Gastroesophageal sphincter (tissue), 3 donors: ENCODE measurements at regions not wholly inside any gene's neighbourhood (a gene's known extent, or its start where the extent isn't known, plus 50 kb on each side); places are given as distances from the start of the nearest gene placed in this dataset.

ENCODE experiments used
- CTCF ChIP-seq, 4 experiments: fragments of 200-600 bp in 2 of 4; fragments of 450-650 bp in 2 of 4; sonication (generic) in 1 of 4; IDR thresholded peaks; one replicate each; pipeline ENCODE4 v1.5.1; 2017 to 2019; ENCODE audit warnings: antibody characterized with exemption in 4 of 4, mild to moderate bottlenecking in 2 of 4, moderate library complexity in 2 of 4
- EP300 ChIP-seq: sonication (generic); formaldehyde crosslinking; IDR thresholded peaks from one replicate; pipeline ENCODE4 v1.6.1; 2017; ENCODE audit warnings: antibody characterized with exemption, mild to moderate bottlenecking
- POLR2A ChIP-seq, 2 donors: fragments of 450-650 bp; IDR thresholded peaks; one replicate each; pipeline ENCODE4 v1.6.1; 2017; ENCODE audit warnings: antibody characterized with exemption in 2 of 2, mild to moderate bottlenecking in 2 of 2, moderate library complexity in 1 of 2
- POLR2AphosphoS5 ChIP-seq: sonication (generic); formaldehyde crosslinking; IDR thresholded peaks from one replicate; pipeline ENCODE4 v1.6.1; 2017; ENCODE audit warnings: antibody characterized with exemption

GRCh38 chr13:74018062-74018431 is 116.2 kb downstream of the KLF12 start:
- TF ChIP-seq CTCF (IDR thresholded peaks at IDR 0.05) (no peak), POLR2AphosphoS5 (no peak), EP300 (no peak), POLR2A (IDR thresholded peaks at IDR 0.05) (no peak)
